ENCODE measurements at regions not wholly inside any gene's neighbourhood (a gene's known extent, or its start where the extent isn't known, plus 50 kb on each side); places are given as distances from the start of the nearest gene placed in this dataset.

DNA sequence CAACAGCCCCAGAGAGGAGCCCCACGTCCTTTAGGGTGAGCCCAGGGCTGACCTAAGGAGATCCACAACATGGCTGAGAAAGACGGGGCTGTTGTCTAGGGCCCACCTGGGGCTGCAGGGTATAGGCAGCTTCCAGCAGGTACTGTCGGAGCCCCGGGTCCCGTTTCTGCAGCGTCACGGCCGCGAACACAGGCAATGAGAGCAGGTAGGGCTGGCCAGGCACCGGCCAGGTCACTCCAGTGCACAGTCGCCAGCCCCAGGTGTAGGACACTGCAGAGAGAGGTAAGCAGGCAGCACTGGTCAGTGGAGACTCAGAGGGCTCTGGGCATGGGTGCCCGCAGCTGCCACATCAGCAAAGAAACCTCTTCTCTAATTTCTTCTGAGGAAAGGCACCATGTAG lies 115.2 kb downstream of the LITAF start:
- Histone ChIP-seq H3K4me3 (no peak overlapping the region), H3F3A (ENCODE audit: insufficient read depth, low read depth) (peaks cover 10% of the 10 kb centered on the region; the same call in 1 of the 2 replicates), H3K4me2 (no peak overlapping the region), H3K36me3 (ENCODE audit: low read depth) (no peaks in the 10 kb centered on the region), H3K4me1 (replicated peaks; ENCODE audit: insufficient read depth) (0 out of 2 replicates have a peak, but pooled peaks cover 5% of the 10 kb centered on the region), H4K20me1 (ENCODE audit: insufficient read depth) (no peaks in the 10 kb centered on the region), H3K79me2 (ENCODE audit: low read depth) (no peaks in the 10 kb centered on the region), H3K9me3 (ENCODE audit: insufficient read depth, low read depth) (no peaks in the 10 kb centered on the region), H3K27ac (no peak overlapping the region), H3K9me2 (ENCODE audit: insufficient read depth) (no peaks in the 10 kb centered on the region), H2AFZ (no peak overlapping the region), H3K27me3 (ENCODE audit: insufficient read depth, low read depth) (0 out of 2 replicates have a peak, but pooled peaks cover 6% of the 10 kb centered on the region)
- TF ChIP-seq EZH2 (IDR thresholded peaks at IDR 0.05; ENCODE audit: low read depth): no peak
- TF ChIP-seq, protein P1, sequence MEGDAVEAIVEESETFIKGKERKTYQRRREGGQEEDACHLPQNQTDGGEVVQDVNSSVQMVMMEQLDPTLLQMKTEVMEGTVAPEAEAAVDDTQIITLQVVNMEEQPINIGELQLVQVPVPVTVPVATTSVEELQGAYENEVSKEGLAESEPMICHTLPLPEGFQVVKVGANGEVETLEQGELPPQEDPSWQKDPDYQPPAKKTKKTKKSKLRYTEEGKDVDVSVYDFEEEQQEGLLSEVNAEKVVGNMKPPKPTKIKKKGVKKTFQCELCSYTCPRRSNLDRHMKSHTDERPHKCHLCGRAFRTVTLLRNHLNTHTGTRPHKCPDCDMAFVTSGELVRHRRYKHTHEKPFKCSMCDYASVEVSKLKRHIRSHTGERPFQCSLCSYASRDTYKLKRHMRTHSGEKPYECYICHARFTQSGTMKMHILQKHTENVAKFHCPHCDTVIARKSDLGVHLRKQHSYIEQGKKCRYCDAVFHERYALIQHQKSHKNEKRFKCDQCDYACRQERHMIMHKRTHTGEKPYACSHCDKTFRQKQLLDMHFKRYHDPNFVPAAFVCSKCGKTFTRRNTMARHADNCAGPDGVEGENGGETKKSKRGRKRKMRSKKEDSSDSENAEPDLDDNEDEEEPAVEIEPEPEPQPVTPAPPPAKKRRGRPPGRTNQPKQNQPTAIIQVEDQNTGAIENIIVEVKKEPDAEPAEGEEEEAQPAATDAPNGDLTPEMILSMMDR (conservative IDR thresholded peaks at IDR 0.05): no peak
- intact Hi-C loops (cut with micrococcal nuclease; ENCODE audit: unreplicated experiment): no loop called here
- CTCF ChIA-PET: no interaction called here
- POLR2A ChIA-PET (ENCODE audit: unreplicated experiment): no interaction called here
- DNase-seq: no peak
- no TSS peak for BruUV-seq (replicated peaks)

DNA sequence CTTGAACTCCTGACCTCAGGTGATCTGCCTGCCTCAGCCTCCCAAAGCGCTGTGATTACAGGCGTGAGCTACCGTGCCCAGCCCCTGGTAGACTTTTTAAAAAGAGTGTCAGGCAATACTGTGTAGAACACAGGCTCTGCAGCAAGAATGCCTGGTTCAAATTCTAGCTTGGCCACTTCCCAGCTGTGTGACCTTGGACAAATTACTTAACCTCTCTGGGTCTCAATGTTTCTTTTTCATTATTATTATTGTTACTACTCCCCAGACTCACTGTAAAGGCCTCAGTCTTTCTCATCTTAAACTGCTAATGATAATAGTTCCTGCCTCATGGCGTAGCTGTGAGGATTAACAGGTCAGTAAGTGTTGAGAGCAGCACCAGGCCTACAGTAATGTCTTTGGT lies 114.3 kb downstream of the LITAF start:
- intact Hi-C loops (cut with micrococcal nuclease; ENCODE audit: unreplicated experiment): no loop called here
- POLR2A ChIA-PET (ENCODE audit: unreplicated experiment): no interaction called here
- CTCF ChIA-PET: no interaction called here

DNA sequence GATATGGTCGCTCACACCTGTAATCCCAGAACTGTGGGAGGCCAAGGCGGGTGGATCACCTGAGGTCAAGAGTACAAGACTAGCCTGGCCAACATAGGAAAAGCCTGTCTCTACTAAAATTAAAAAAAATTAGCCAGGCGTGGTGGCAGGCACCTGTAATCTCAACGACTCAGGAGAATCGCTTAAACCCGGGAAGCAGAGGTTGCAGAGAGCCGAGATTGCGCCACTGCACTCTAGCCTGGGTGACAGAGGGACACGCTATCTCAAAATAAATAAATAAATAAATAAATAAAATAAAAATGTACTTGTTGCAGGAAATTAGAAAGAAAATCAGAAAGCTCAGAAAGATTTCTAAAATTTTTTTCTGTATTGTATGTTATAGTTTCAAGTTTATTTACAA lies 113.9 kb downstream of the LITAF start:
- POLR2A ChIA-PET (ENCODE audit: unreplicated experiment): interaction anchor here (0.7 kb wide), 1 partner anchor 482 kb away, joined by 4 read pairs; no protein-coding TSS in a partner anchor
- no peak overlapping the region for H3K27ac ChIP-seq
- H3K27me3 ChIP-seq (ENCODE audit: insufficient read depth, low read depth): 0 out of 2 replicates have a peak, but pooled peaks cover 4% of the 10 kb centered on the region
- no peaks in the 10 kb centered on the region for H3K36me3 ChIP-seq (ENCODE audit: low read depth)
- no peak overlapping the region for H2AFZ ChIP-seq
- no peaks in the 10 kb centered on the region for H4K20me1 ChIP-seq (ENCODE audit: insufficient read depth)
- no peak overlapping the region for H3K4me3 ChIP-seq
- no peak for TF ChIP-seq EZH2 (IDR thresholded peaks at IDR 0.05; ENCODE audit: low read depth)
- TF ChIP-seq, protein P1 (conservative IDR thresholded peaks at IDR 0.05): no peak
- CTCF ChIA-PET: no interaction called here
- 0 out of 2 replicates have a peak, but pooled peaks cover 5% of the 10 kb centered on the region for H3K4me1 ChIP-seq (replicated peaks; ENCODE audit: insufficient read depth)
- H3F3A ChIP-seq (ENCODE audit: insufficient read depth, low read depth): peaks cover 10% of the 10 kb centered on the region; the same call in 1 of the 2 replicates
- no peaks in the 10 kb centered on the region for H3K79me2 ChIP-seq (ENCODE audit: low read depth)
- H3K4me2 ChIP-seq: no peak overlapping the region
- BruUV-seq (replicated peaks): no TSS peak
- intact Hi-C loops (cut with micrococcal nuclease; ENCODE audit: unreplicated experiment): no loop called here
- no peaks in the 10 kb centered on the region for H3K9me2 ChIP-seq (ENCODE audit: insufficient read depth)
- no peak for DNase-seq
- no peaks in the 10 kb centered on the region for H3K9me3 ChIP-seq (ENCODE audit: insufficient read depth, low read depth)

More for the DNA sequence above, 114.3 kb downstream of the LITAF start:
- Histone ChIP-seq H3K36me3 (ENCODE audit: low read depth) (no peaks in the 10 kb centered on the region), H3K27ac (no peak overlapping the region), H3F3A (ENCODE audit: insufficient read depth, low read depth) (peaks cover 10% of the 10 kb centered on the region; the same call in 1 of the 2 replicates), H3K9me3 (ENCODE audit: insufficient read depth, low read depth) (no peaks in the 10 kb centered on the region), H3K4me2 (no peak overlapping the region), H4K20me1 (ENCODE audit: insufficient read depth) (no peaks in the 10 kb centered on the region), H2AFZ (no peak overlapping the region), H3K27me3 (ENCODE audit: insufficient read depth, low read depth) (0 out of 2 replicates have a peak, but pooled peaks cover 6% of the 10 kb centered on the region), H3K4me3 (no peak overlapping the region), H3K9me2 (ENCODE audit: insufficient read depth) (no peaks in the 10 kb centered on the region), H3K79me2 (ENCODE audit: low read depth) (no peaks in the 10 kb centered on the region), H3K4me1 (replicated peaks; ENCODE audit: insufficient read depth) (0 out of 2 replicates have a peak, but pooled peaks cover 5% of the 10 kb centered on the region)
- no TSS peak for BruUV-seq (replicated peaks)
- DNase-seq: no peak
- TF ChIP-seq EZH2 (IDR thresholded peaks at IDR 0.05; ENCODE audit: low read depth): no peak
- TF ChIP-seq, protein P1 (conservative IDR thresholded peaks at IDR 0.05): no peak

Measured in PC-9 (cell line).